ENCODE measurements at regions not wholly inside any gene's neighbourhood (a gene's known extent, or its start where the extent isn't known, plus 50 kb on each side); places are given as distances from the start of the nearest gene placed in this dataset.
"Not testable (repeated sequence)": the region's sequence is repeated elsewhere in the genome, so short reads cannot be mapped to it uniquely, and the experiment has no call there.

GRCh38 chr4:125582302-125582701 lies 267.5 kb downstream of the FAT4 start:
- H2AFZ ChIP-seq (ENCODE audit: low read depth, low read length), result no peak overlapping the region
- H3K36me3 ChIP-seq (ENCODE audit: insufficient read depth, low read length), result no peaks in the 10 kb centered on the region
- no peak overlapping the region for H3K4me3 ChIP-seq (ENCODE audit: low read length)
- no peaks in the 10 kb centered on the region for H3K9me3 ChIP-seq (ENCODE audit: low read length)
- no peaks in the 10 kb centered on the region for H3K4me1 ChIP-seq (ENCODE audit: insufficient read depth, low read length)
- H3K27me3 ChIP-seq (ENCODE audit: insufficient read depth, low read length), result no peaks in the 10 kb centered on the region

- no peak overlapping the region for H3K4me3 ChIP-seq (ENCODE audit: low read length)
- H2AFZ ChIP-seq (ENCODE audit: low read depth, low read length), result no peak overlapping the region
- H3K36me3 ChIP-seq (ENCODE audit: insufficient read depth, low read length), result no peaks in the 10 kb centered on the region
- H3K9me3 ChIP-seq (ENCODE audit: low read length), result no peaks in the 10 kb centered on the region
- no peaks in the 10 kb centered on the region for H3K4me1 ChIP-seq (ENCODE audit: insufficient read depth, low read length)
- H3K27me3 ChIP-seq (ENCODE audit: insufficient read depth, low read length), result no peaks in the 10 kb centered on the region
These were observed 275.4 kb downstream of the FAT4 start for GRCh38 chr4:125590158-125590557.

GRCh38 chr4:125591290-125591689 lies 276.5 kb downstream of the FAT4 start:
- no peaks in the 10 kb centered on the region for H3K27me3 ChIP-seq (ENCODE audit: insufficient read depth, low read length)
- H3K9me3 ChIP-seq (ENCODE audit: low read length), result no peaks in the 10 kb centered on the region
- H2AFZ ChIP-seq (ENCODE audit: low read depth, low read length), result no peak overlapping the region
- no peaks in the 10 kb centered on the region for H3K4me1 ChIP-seq (ENCODE audit: insufficient read depth, low read length)
- no peaks in the 10 kb centered on the region for H3K36me3 ChIP-seq (ENCODE audit: insufficient read depth, low read length)
- no peak overlapping the region for H3K4me3 ChIP-seq (ENCODE audit: low read length)

- no peaks in the 10 kb centered on the region for H3K4me1 ChIP-seq (ENCODE audit: insufficient read depth, low read length)
- H3K36me3 ChIP-seq (ENCODE audit: insufficient read depth, low read length), result no peaks in the 10 kb centered on the region
- H2AFZ ChIP-seq (ENCODE audit: low read depth, low read length), result peak overlapping the region; percentile 7
- H3K27me3 ChIP-seq (ENCODE audit: insufficient read depth, low read length), result no peaks in the 10 kb centered on the region
- no peak overlapping the region for H3K4me3 ChIP-seq (ENCODE audit: low read length)
- no peaks in the 10 kb centered on the region for H3K9me3 ChIP-seq (ENCODE audit: low read length)
These were observed 279.4 kb downstream of the FAT4 start for GRCh38 chr4:125594056-125594602.

- H2AFZ ChIP-seq (ENCODE audit: low read depth, low read length); H3K27me3 ChIP-seq (ENCODE audit: insufficient read depth, low read length); H3K36me3 ChIP-seq (ENCODE audit: insufficient read depth, low read length); H3K4me1 ChIP-seq (ENCODE audit: insufficient read depth, low read length); H3K4me3 ChIP-seq (ENCODE audit: low read length); H3K9me3 ChIP-seq (ENCODE audit: low read length): not testable (repeated sequence)
These were observed 291.2 kb downstream of the FAT4 start for GRCh38 chr4:125605926-125606325.

GRCh38 chr4:125620066-125620860 lies 305.5 kb downstream of the FAT4 start:
- H3K36me3 ChIP-seq (ENCODE audit: insufficient read depth, low read length), result no peaks in the 10 kb centered on the region
- no peaks in the 10 kb centered on the region for H3K4me1 ChIP-seq (ENCODE audit: insufficient read depth, low read length)
- no peak overlapping the region for H3K4me3 ChIP-seq (ENCODE audit: low read length)
- H2AFZ ChIP-seq (ENCODE audit: low read depth, low read length), result peak overlapping the region; percentile 54
- H3K27me3 ChIP-seq (ENCODE audit: insufficient read depth, low read length), result no peaks in the 10 kb centered on the region
- H3K9me3 ChIP-seq (ENCODE audit: low read length), result no peaks in the 10 kb centered on the region

GRCh38 chr4:125624951-125625350 lies 310.2 kb downstream of the FAT4 start:
- no peaks in the 10 kb centered on the region for H3K9me3 ChIP-seq (ENCODE audit: low read length)
- H3K4me3 ChIP-seq (ENCODE audit: low read length), result no peak overlapping the region
- no peaks in the 10 kb centered on the region for H3K36me3 ChIP-seq (ENCODE audit: insufficient read depth, low read length)
- no peaks in the 10 kb centered on the region for H3K27me3 ChIP-seq (ENCODE audit: insufficient read depth, low read length)
- no peaks in the 10 kb centered on the region for H3K4me1 ChIP-seq (ENCODE audit: insufficient read depth, low read length)
- no peak overlapping the region for H2AFZ ChIP-seq (ENCODE audit: low read depth, low read length)

- Histone ChIP-seq H3K4me3 (ENCODE audit: low read length) (no peak overlapping the region), H3K4me1 (ENCODE audit: insufficient read depth, low read length) (no peaks in the 10 kb centered on the region), H3K9me3 (ENCODE audit: low read length) (no peaks in the 10 kb centered on the region), H3K27me3 (ENCODE audit: insufficient read depth, low read length) (no peaks in the 10 kb centered on the region), H3K36me3 (ENCODE audit: insufficient read depth, low read length) (no peaks in the 10 kb centered on the region), H2AFZ (ENCODE audit: low read depth, low read length) (no peak overlapping the region)
These were observed 312.2 kb downstream of the FAT4 start for GRCh38 chr4:125626946-125627345.

- Histone ChIP-seq H3K27me3 (ENCODE audit: insufficient read depth, low read length) (no peaks in the 10 kb centered on the region), H3K9me3 (ENCODE audit: low read length) (no peaks in the 10 kb centered on the region), H3K4me3 (ENCODE audit: low read length) (peak overlapping the region; percentile 22), H3K36me3 (ENCODE audit: insufficient read depth, low read length) (no peaks in the 10 kb centered on the region), H2AFZ (ENCODE audit: low read depth, low read length) (peak overlapping the region; percentile 2), H3K4me1 (ENCODE audit: insufficient read depth, low read length) (peaks cover 17% of the 10 kb centered on the region)
These were observed 324.4 kb downstream of the FAT4 start for GRCh38 chr4:125639182-125639621.

- Histone ChIP-seq H3K27me3 (ENCODE audit: insufficient read depth, low read length) (no peaks in the 10 kb centered on the region), H3K9me3 (ENCODE audit: low read length) (no peaks in the 10 kb centered on the region), H3K4me3 (ENCODE audit: low read length) (no peak overlapping the region), H3K4me1 (ENCODE audit: insufficient read depth, low read length) (peaks cover 17% of the 10 kb centered on the region), H2AFZ (ENCODE audit: low read depth, low read length) (no peak overlapping the region), H3K36me3 (ENCODE audit: insufficient read depth, low read length) (no peaks in the 10 kb centered on the region)
These were observed 326.9 kb downstream of the FAT4 start for GRCh38 chr4:125641611-125642010.

GRCh38 chr4:125642645-125643044 lies 327.9 kb downstream of the FAT4 start:
- Histone ChIP-seq H3K4me3 (ENCODE audit: low read length) (no peak overlapping the region), H3K9me3 (ENCODE audit: low read length) (no peaks in the 10 kb centered on the region), H3K4me1 (ENCODE audit: insufficient read depth, low read length) (peaks cover 17% of the 10 kb centered on the region)

GRCh38 chr4:125649452-125649851 lies 334.7 kb downstream of the FAT4 start:
- Histone ChIP-seq H3K4me1 (ENCODE audit: insufficient read depth, low read length) (no peaks in the 10 kb centered on the region), H3K4me3 (ENCODE audit: low read length) (no peak overlapping the region), H2AFZ (ENCODE audit: low read depth, low read length) (no peak overlapping the region), H3K27me3 (ENCODE audit: insufficient read depth, low read length) (no peaks in the 10 kb centered on the region), H3K36me3 (ENCODE audit: insufficient read depth, low read length) (no peaks in the 10 kb centered on the region), H3K9me3 (ENCODE audit: low read length) (peaks cover 1% of the 10 kb centered on the region)

More at GRCh38 chr4:125642645-125643044, 327.9 kb downstream of the FAT4 start:
- Histone ChIP-seq H3K36me3 (ENCODE audit: insufficient read depth, low read length) (no peaks in the 10 kb centered on the region), H2AFZ (ENCODE audit: low read depth, low read length) (no peak overlapping the region), H3K27me3 (ENCODE audit: insufficient read depth, low read length) (no peaks in the 10 kb centered on the region)

- Histone ChIP-seq H3K9me3 (ENCODE audit: low read length) (peaks cover 1% of the 10 kb centered on the region), H2AFZ (ENCODE audit: low read depth, low read length) (no peak overlapping the region), H3K4me3 (ENCODE audit: low read length) (no peak overlapping the region), H3K27me3 (ENCODE audit: insufficient read depth, low read length) (no peaks in the 10 kb centered on the region), H3K36me3 (ENCODE audit: insufficient read depth, low read length) (no peaks in the 10 kb centered on the region), H3K4me1 (ENCODE audit: insufficient read depth, low read length) (no peaks in the 10 kb centered on the region)
These were observed 335.8 kb downstream of the FAT4 start for GRCh38 chr4:125650557-125650956.

Data from neuron (in vitro differentiated cells).